K562 (cell line): ENCODE measurements at regions not wholly inside any gene's neighbourhood (a gene's known extent, or its start where the extent isn't known, plus 50 kb on each side); places are given as distances from the start of the nearest gene placed in this dataset.

Experiments
- ATAC-seq: fragments of 200-7000 bp; cut with Tn5 transposase; 3 replicates; pipeline ENCODE4 v1.9.1; 2020; ENCODE audit warnings: moderate library complexity
- BruUV-seq: library from RNA; stranded (reverse); fragments of 400-500 nt; replicated peaks from 2 replicates; lab custom pipeline; 2021; lab: Mats Ljungman, UMichigan
- CTCF ChIA-PET: fragments of 300-600 bp; formaldehyde crosslinking; extraction: SDS; loops from one replicate; lab custom pipeline; 2021; ENCODE audit warnings: low intra/inter-chr PET ratio; lab: Yijun Ruan, JAX
- POLR2A ChIA-PET: fragments of 300-600, 350-650 bp; sonication (Branson Sonifier 250); formaldehyde crosslinking; extraction: SDS; loops from one replicate; lab custom pipeline; 2021; ENCODE audit warnings: antibody characterized with exemption, inconsistent platforms; lab: Yijun Ruan, JAX
- DNase-seq, 4 experiments: peaks; one replicate each; pipeline versions ENCODE4 v3.0.0 to v3.0.0-alpha.2; 2011 to 2018; ENCODE audit warnings: low spot score in 3 of 4, mixed read lengths in 3 of 4; ENCODE audit errors: extremely low read depth in 1 of 4
- FAIRE-seq: peaks from 2 replicates; lab custom pipeline; 2011; peaks lifted over from hg19 to GRCh38; lab: Jason Lieb, UNC
- H2AFZ ChIP-seq: 2 replicates; pipeline ENCODE4 v1.6.0; 2011; ENCODE audit warnings: low read depth, low read length, control low read depth, inconsistent platforms
- H3K27ac ChIP-seq: fragments of 200-600 bp; 3 replicates; pipeline ENCODE4 v1.8.0; 2011; ENCODE audit warnings: low read depth, mild to moderate bottlenecking, control low read depth, inconsistent platforms, low read length, moderate library complexity, mixed read lengths; ENCODE audit errors: extremely low read depth
- H3K27me3 ChIP-seq, 2 experiments: fragments of 300-600 bp in 1 of 2; 2 replicates in 1 of 2; 3 replicates in 1 of 2; pipeline versions ENCODE4 v1.6.0 to v1.8.0; 2011; ENCODE audit warnings: inconsistent platforms in 2 of 2, low read length in 2 of 2, mild to moderate bottlenecking in 1 of 2, mixed read lengths in 1 of 2, moderate library complexity in 1 of 2; ENCODE audit not compliant: control insufficient read depth in 2 of 2, insufficient read depth in 2 of 2
- H3K36me3 ChIP-seq: fragments of 300-600 bp; 3 replicates; pipeline ENCODE4 v1.8.0; 2011; ENCODE audit warnings: mild to moderate bottlenecking, low read length, inconsistent platforms; ENCODE audit not compliant: control insufficient read depth, insufficient read depth
- H3K4me1 ChIP-seq, 2 experiments: fragments of 200-600 bp in 1 of 2; replicated peaks in 1 of 2; 2 replicates in 1 of 2; 3 replicates in 1 of 2; pipeline versions ENCODE4 v1.5.1 to v1.8.0; 2011; ENCODE audit warnings: inconsistent platforms in 2 of 2, low read length in 2 of 2, mild to moderate bottlenecking in 1 of 2, mixed read lengths in 1 of 2, moderate library complexity in 1 of 2; ENCODE audit not compliant: control insufficient read depth in 2 of 2, insufficient read depth in 2 of 2
- H3K4me2 ChIP-seq: 2 replicates; pipeline ENCODE4 v1.6.1; 2011; ENCODE audit warnings: low read length, control low read depth, inconsistent platforms, mixed read lengths; ENCODE audit not compliant: insufficient read depth
- H3K4me3 ChIP-seq: fragments of 200-600 bp; sonication (generic), shearing (Covaris generic); 2 replicates; pipeline ENCODE4 v1.5.1; 2016; ENCODE audit warnings: control low read depth, inconsistent platforms
- H3K79me2 ChIP-seq: fragments of 200-600 bp; 3 replicates; pipeline ENCODE4 v1.8.0; 2011; ENCODE audit warnings: low read length, inconsistent platforms; ENCODE audit not compliant: control insufficient read depth, insufficient read depth
- H3K9ac ChIP-seq, 2 experiments: 2 replicates each; pipeline versions ENCODE4 v1.6.0 to v1.6.1; 2011; ENCODE audit warnings: low read depth in 2 of 2, low read length in 2 of 2, control low read depth in 1 of 2, inconsistent platforms in 1 of 2, mild to moderate bottlenecking in 1 of 2, mixed read lengths in 1 of 2; ENCODE audit not compliant: insufficient read depth in 1 of 2
- H3K9me1 ChIP-seq: one replicate; pipeline ENCODE4 v1.6.0; 2011; ENCODE audit warnings: inconsistent platforms, mild to moderate bottlenecking, low read length, moderate library complexity; ENCODE audit not compliant: control insufficient read depth, insufficient read depth
- H3K9me3 ChIP-seq: replicated peaks from 2 replicates; pipeline ENCODE4 v1.5.1; 2011; ENCODE audit warnings: low read depth, low read length, inconsistent platforms; ENCODE audit not compliant: control insufficient read depth, insufficient read depth
- H4K20me1 ChIP-seq: replicated peaks from 2 replicates; pipeline ENCODE4 v1.6.1; 2011; ENCODE audit warnings: low read length, inconsistent platforms, mixed read lengths; ENCODE audit not compliant: control insufficient read depth, insufficient read depth
- EZH2 ChIP-seq: IDR thresholded peaks from 2 replicates; pipeline ENCODE4 v1.6.1; 2012; ENCODE audit warnings: low read depth, mild to moderate bottlenecking, inconsistent platforms, low read length, borderline replicate concordance
- ILK ChIP-seq: fragments of 450-650 bp; IDR thresholded peaks from 2 replicates; pipeline ENCODE4 v1.6.1; 2016; ENCODE audit warnings: missing genetic modification characterization, low read depth, mild to moderate bottlenecking, missing compliant biosample characterization, moderate library complexity, borderline replicate concordance
- MYBL2 ChIP-seq, 2 experiments: fragments of 450-650 bp in 1 of 2; sonication (generic) in 1 of 2; formaldehyde crosslinking in 1 of 2; IDR thresholded peaks; 2 replicates each; pipeline versions ENCODE4 v1.6.1 to v1.8.1; 2017 to 2022; ENCODE audit warnings: borderline replicate concordance in 1 of 2, inconsistent platforms in 1 of 2, low read depth in 1 of 2, mild to moderate bottlenecking in 1 of 2, missing genetic modification reagents in 1 of 2, moderate library complexity in 1 of 2
- NR3C1 ChIP-seq: sonication (generic); formaldehyde crosslinking; IDR thresholded peaks from 2 replicates; pipeline ENCODE4 v1.8.1; 2022; ENCODE audit warnings: missing genetic modification reagents
- RBM15 ChIP-seq: fragments of 200-400 bp; formaldehyde crosslinking; IDR thresholded peaks from 2 replicates; pipeline ENCODE4 v1.6.1; 2018; ENCODE audit warnings: mild to moderate bottlenecking, low read length, moderate library complexity; ENCODE audit not compliant: insufficient read depth
- SMC3 ChIP-seq: conservative IDR thresholded peaks from 2 replicates; pipeline ENCODE4 v1.6.1; 2011; ENCODE audit warnings: low read depth, low read length, improper control_type of control experiment; ENCODE audit not compliant: insufficient read depth
- WGBS: fragments of 100-300 bp; shearing (Covaris generic); methylation state at CpG from one replicate; pipeline ENCODE4 v1.1.6; 2016; ENCODE audit warnings: low coverage, mixed read lengths; ENCODE audit not compliant: insufficient coverage; ENCODE audit errors: missing lambda C conversion rate; 5-methylcytosine and 5-hydroxymethylcytosine counted together
- in situ Hi-C: fragments of 300-500 bp; cut with MboI; formaldehyde crosslinking; loops from 4 replicates; pipeline ENCODE4 v1.15.0; 2018; ENCODE audit warnings: inconsistent platforms, mixed read lengths
- intact Hi-C: fragments of 100-400 bp; cut with micrococcal nuclease; formaldehyde crosslinking; loops from 2 replicates; pipeline ENCODE4 v1.14.2; 2022

DNA sequence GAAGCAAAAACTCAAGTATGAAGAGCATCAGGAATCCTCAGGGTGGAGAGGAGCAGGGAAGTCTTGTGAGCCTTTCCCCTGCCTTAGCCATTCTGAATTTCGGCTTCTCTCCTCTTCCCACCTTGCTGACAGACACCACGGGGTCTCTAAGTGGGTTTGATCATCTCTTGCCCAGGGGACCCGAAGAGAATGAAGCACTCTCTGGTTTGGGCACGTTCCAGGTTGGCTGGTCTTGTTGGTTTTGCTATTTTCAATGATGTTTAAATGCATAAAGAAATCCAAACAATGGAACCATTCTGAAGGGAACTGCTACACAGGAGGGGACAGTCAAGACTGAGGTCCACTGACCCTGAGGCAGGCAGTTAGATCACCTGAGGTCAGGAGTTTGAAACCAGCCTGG is 131.7 kb downstream of the PXDC1 start:
- FAIRE-seq (no peak), DNase-seq (no peak), ATAC-seq (no peak)
- H3K36me3 ChIP-seq, result no peaks in the 10 kb centered on the region
- peaks cover 76 to 83% of the 10 kb centered on the region in 2 experiments for H3K27me3 ChIP-seq
- peaks cover 0 to 4% of the 10 kb centered on the region in 2 experiments; a peak in 1 of 5 replicates for H3K4me1 ChIP-seq
- intact Hi-C loops (loop anchor here (10.0 kb wide), 1 partner anchor 335 kb away; no protein-coding TSS in a partner anchor), in situ Hi-C loops (no loop called here)
- ChIA-PET POLR2A (no interaction called here), CTCF (no interaction called here)
- H3K27ac ChIP-seq, result no peak overlapping the region
- H3K9ac ChIP-seq, result no peak overlapping the region
- no TSS peak for BruUV-seq
- H2AFZ ChIP-seq, result no peak overlapping the region
- TF ChIP-seq RBM15 (no peak), ILK (tag) (no peak), NR3C1 (CRISPR knock-in tag) (no peak), MYBL2 (IDR thresholded peaks at IDR 0.05; ENCODE audit: low read depth) (no peak), MYBL2 (CRISPR knock-in tag; IDR thresholded peaks at IDR 0.05; ENCODE audit: borderline replicate concordance) (no peak), SMC3 (no peak), EZH2 (no peak)
- H3K9me1 ChIP-seq, result no peaks in the 10 kb centered on the region
- no peaks in the 10 kb centered on the region for H3K9me3 ChIP-seq
- H3K4me2 ChIP-seq, result no peak overlapping the region
- no peaks in the 10 kb centered on the region for H3K79me2 ChIP-seq
- H4K20me1 ChIP-seq, result no peaks in the 10 kb centered on the region
- 0% methylated on average over 4 of the region's 4 CpGs for WGBS
- no peak overlapping the region for H3K4me3 ChIP-seq
